SU-DHL-6 (cell line): ENCODE measurements at regions not wholly inside any gene's neighbourhood (a gene's known extent, or its start where the extent isn't known, plus 50 kb on each side); places are given as distances from the start of the nearest gene placed in this dataset.

Experiments used
- H2AFZ ChIP-seq: fragments of 200-600 bp; sonication (generic); 2 replicates; pipeline ENCODE4 v1.6.1; 2014; ENCODE audit warnings: low read depth, mild to moderate bottlenecking, moderate library complexity, mixed read lengths, antibody characterized with exemption, low read length; ENCODE audit not compliant: severe bottlenecking
- H3F3A ChIP-seq: fragments of 200-600 bp; shearing (Covaris generic); 2 replicates; pipeline ENCODE4 v1.6.0; 2016; ENCODE audit warnings: antibody characterized with exemption, mild to moderate bottlenecking; ENCODE audit not compliant: insufficient read depth
- H3K27ac ChIP-seq: fragments of 200-600 bp; sonication (generic); 2 replicates; pipeline ENCODE4 v1.5.1; 2016; ENCODE audit warnings: low read depth, mild to moderate bottlenecking, low read length, moderate library complexity, mixed read lengths
- H3K27me3 ChIP-seq: fragments of 200-600 bp; sonication (generic), shearing (Covaris generic); 2 replicates; pipeline ENCODE4 v1.6.0; 2014; ENCODE audit warnings: mild to moderate bottlenecking, low read length
- H3K36me3 ChIP-seq: fragments of 200-600 bp; sonication (generic); 2 replicates; pipeline ENCODE4 v1.6.1; 2014; ENCODE audit warnings: mild to moderate bottlenecking, low read length, mixed read lengths
- H3K4me2 ChIP-seq: fragments of 300-600, 200-600 bp; shearing (Covaris generic), sonication (generic); 2 replicates; pipeline ENCODE4 v1.6.0; 2014; ENCODE audit warnings: low read length, low read depth, mild to moderate bottlenecking; ENCODE audit not compliant: poor library complexity, severe bottlenecking
- H3K4me3 ChIP-seq: fragments of 200-600 bp; sonication (generic); 2 replicates; pipeline ENCODE4 v1.5.1; 2014; ENCODE audit warnings: antibody characterized with exemption, low read length, mild to moderate bottlenecking, mixed read lengths; ENCODE audit not compliant: insufficient read depth, poor library complexity, severe bottlenecking
- H3K79me2 ChIP-seq: fragments of 200-600 bp; sonication (generic); 2 replicates; pipeline ENCODE4 v1.6.1; 2014; ENCODE audit warnings: mild to moderate bottlenecking, low read length, moderate library complexity; ENCODE audit not compliant: insufficient read depth
- H3K9ac ChIP-seq: fragments of 200-600 bp; sonication (generic); 2 replicates; pipeline ENCODE4 v1.7.0; 2014; ENCODE audit warnings: mild to moderate bottlenecking, low read length
- H3K9me2 ChIP-seq: fragments of 200-600 bp; sonication (generic); replicated peaks from 2 replicates; pipeline ENCODE4 v1.6.1; 2014; ENCODE audit warnings: low read length; ENCODE audit not compliant: insufficient read depth
- H3K9me3 ChIP-seq: fragments of 200-600 bp; sonication (generic); 2 replicates; pipeline ENCODE4 v1.6.1; 2014; ENCODE audit warnings: low read length, mixed read lengths; ENCODE audit not compliant: insufficient read depth
- H4K20me1 ChIP-seq: fragments of 200-600 bp; sonication (generic); 2 replicates; pipeline ENCODE4 v1.6.1; 2014; ENCODE audit warnings: low read depth, mild to moderate bottlenecking, antibody characterized with exemption, low read length, moderate library complexity, mixed read lengths
- CTCF ChIP-seq: fragments of 200-600 bp; sonication (generic); IDR thresholded peaks from one replicate; pipeline ENCODE4 v1.5.1; 2017; ENCODE audit warnings: antibody characterized with exemption, mild to moderate bottlenecking, low read length, moderate library complexity; ENCODE audit not compliant: insufficient read depth, poor library complexity, severe bottlenecking
- EZH2phosphoT487 ChIP-seq: fragments of 200-600 bp; sonication (generic), shearing (Covaris generic); conservative IDR thresholded peaks from 2 replicates; pipeline ENCODE4 v1.6.1; 2018; ENCODE audit warnings: mild to moderate bottlenecking, antibody characterized with exemption, low read length, moderate library complexity, mixed read lengths

- Histone ChIP-seq H3K4me2 (no peak overlapping the region), H3F3A (no peaks in the 10 kb centered on the region), H3K79me2 (no peaks in the 10 kb centered on the region), H3K9ac (no peak overlapping the region), H3K4me3 (no peak overlapping the region), H3K9me3 (peaks cover 3% of the 10 kb centered on the region; the same call in 1 of the 2 replicates), H4K20me1 (no peaks in the 10 kb centered on the region), H3K27me3 (no peaks in the 10 kb centered on the region), H3K9me2 (no peaks in the 10 kb centered on the region), H3K36me3 (no peaks in the 10 kb centered on the region), H2AFZ (no peak overlapping the region), H3K27ac (no peak overlapping the region)
- TF ChIP-seq EZH2phosphoT487 (no peak), CTCF (no peak)
These were observed 95.9 kb upstream of the LEP start for GRCh38 chr7:128145191-128145590.

- TF ChIP-seq CTCF, result no peak
- TF ChIP-seq EZH2phosphoT487, result no peak
- Histone ChIP-seq H3K4me3 (no peak overlapping the region), H3K27me3 (no peaks in the 10 kb centered on the region), H2AFZ (no peak overlapping the region), H3K36me3 (no peaks in the 10 kb centered on the region), H3K4me2 (no peak overlapping the region), H3K9ac (no peak overlapping the region), H3K9me2 (no peaks in the 10 kb centered on the region), H3K79me2 (no peaks in the 10 kb centered on the region), H3K27ac (no peak overlapping the region), H4K20me1 (no peaks in the 10 kb centered on the region), H3F3A (no peaks in the 10 kb centered on the region), H3K9me3 (peaks cover 3% of the 10 kb centered on the region; the same call in 1 of the 2 replicates)
These were observed 95.0 kb upstream of the LEP start for GRCh38 chr7:128146052-128146451.

GRCh38 chr7:128148676-128149075 lies 92.4 kb upstream of the LEP start:
- Histone ChIP-seq H4K20me1 (no peaks in the 10 kb centered on the region), H3K79me2 (no peaks in the 10 kb centered on the region), H3K36me3 (no peaks in the 10 kb centered on the region), H3K9ac (no peak overlapping the region), H3K9me3 (no peaks in the 10 kb centered on the region), H3F3A (no peaks in the 10 kb centered on the region), H3K4me3 (no peak overlapping the region), H3K9me2 (no peaks in the 10 kb centered on the region), H3K27me3 (no peaks in the 10 kb centered on the region), H2AFZ (no peak overlapping the region), H3K4me2 (no peak overlapping the region), H3K27ac (no peak overlapping the region)
- TF ChIP-seq EZH2phosphoT487 (no peak), CTCF (no peak)

DNA sequence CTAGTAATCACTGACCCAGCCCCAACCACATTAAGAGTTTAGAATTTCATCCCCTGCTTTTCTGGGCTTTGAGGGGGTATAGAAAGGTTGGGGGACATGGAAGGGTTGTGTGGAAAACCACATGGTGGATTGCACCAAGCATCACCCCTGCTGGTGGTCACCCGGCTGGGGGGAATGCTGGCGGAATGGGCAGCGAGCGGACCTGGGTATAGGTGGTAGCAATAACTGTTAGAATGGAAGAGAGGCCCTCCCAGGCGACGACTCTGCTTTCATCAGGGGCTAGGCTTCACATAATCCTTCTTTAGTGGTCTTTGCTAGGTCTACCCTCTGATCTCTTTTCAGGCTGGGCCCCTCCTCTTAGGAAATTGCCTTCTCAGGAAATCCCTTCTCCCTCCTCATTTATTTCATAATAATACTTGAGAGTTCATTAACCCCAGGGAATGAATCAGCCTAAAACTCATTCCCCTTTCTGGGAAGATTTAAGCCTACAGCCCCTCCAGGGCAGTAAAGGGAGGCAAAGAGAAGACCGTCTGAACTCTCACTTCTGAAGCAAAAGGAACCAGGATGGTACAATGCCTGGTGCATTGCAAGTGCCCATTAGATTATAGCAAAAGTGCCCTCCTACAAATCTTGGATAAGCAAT lies 90.7 kb upstream of the LEP start:
- H3K27me3 ChIP-seq, result no peaks in the 10 kb centered on the region
- H3K9me2 ChIP-seq, result no peaks in the 10 kb centered on the region
- H2AFZ ChIP-seq, result no peak overlapping the region

More for the DNA sequence above, 90.7 kb upstream of the LEP start:
- TF ChIP-seq CTCF, result no peak
- no peak for TF ChIP-seq EZH2phosphoT487
- H3K9me3 ChIP-seq, result no peaks in the 10 kb centered on the region
- no peaks in the 10 kb centered on the region for H4K20me1 ChIP-seq
- H3K36me3 ChIP-seq, result no peaks in the 10 kb centered on the region
- no peaks in the 10 kb centered on the region for H3K79me2 ChIP-seq
- H3K27ac ChIP-seq, result no peak overlapping the region
- H3K9ac ChIP-seq, result no peak overlapping the region
- H3K4me2 ChIP-seq, result no peak overlapping the region
- H3K4me3 ChIP-seq, result no peak overlapping the region
- no peaks in the 10 kb centered on the region for H3F3A ChIP-seq
